NCI-H1092 (cell line): ENCODE measurements at regions not wholly inside any gene's neighbourhood (a gene's known extent, or its start where the extent isn't known, plus 50 kb on each side); places are given as distances from the start of the nearest gene placed in this dataset.
"Not testable (repeated sequence)": the region's sequence is repeated elsewhere in the genome, so short reads cannot be mapped to it uniquely, and the experiment has no call there.

ENCODE experiments used
- DNase-seq: peaks from one replicate; lab custom pipeline; 2025; lab: John Stamatoyannopoulos, UW

DNA sequence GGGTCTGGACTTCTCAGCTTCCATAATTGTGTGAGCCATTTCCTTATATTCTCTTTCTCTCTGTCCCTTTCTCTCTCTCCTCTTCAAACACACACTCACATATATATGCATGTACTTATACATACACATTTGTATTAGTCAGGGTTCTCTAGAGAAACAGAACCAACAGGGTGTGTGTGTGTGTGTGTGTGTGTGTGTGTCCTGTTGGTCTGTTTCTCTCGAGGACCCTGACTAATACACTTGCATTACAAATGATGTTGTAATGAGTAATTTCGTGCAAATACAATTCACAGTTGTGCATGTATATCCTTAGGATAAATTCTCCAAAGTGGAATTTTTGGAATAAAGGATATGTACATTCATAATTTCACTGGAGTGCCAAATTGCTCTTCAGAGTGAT, 115.3 kb downstream of the NPIPB5 start:
- no peak for DNase-seq

GRCh38 chr16:22627043-22627442, 116.4 kb downstream of the NPIPB5 start:
- peak; percentile 11 for DNase-seq

DNA sequence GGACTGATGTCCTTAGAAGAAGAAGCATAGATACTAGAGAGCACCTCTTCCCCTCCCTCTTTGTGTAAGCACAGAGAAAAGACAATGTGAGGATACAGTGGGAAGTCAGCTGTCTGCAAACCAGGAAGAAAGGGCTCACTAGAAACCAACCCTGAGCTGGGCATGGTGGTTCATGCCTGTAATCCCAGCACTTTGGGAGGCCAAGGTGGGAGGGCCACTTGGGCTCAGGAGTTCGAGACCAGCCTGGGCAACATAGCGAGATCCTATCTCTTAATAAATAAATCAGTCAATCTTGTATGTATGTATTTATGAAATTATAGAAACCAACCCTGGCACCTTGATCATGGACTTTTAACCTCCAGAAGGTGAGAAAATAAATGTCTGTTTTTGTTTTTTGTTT, 118.3 kb downstream of the NPIPB5 start:
- no peak for DNase-seq

- no peak for DNase-seq
These were observed 119.6 kb downstream of the NPIPB5 start for GRCh38 chr16:22630242-22630641.

DNA sequence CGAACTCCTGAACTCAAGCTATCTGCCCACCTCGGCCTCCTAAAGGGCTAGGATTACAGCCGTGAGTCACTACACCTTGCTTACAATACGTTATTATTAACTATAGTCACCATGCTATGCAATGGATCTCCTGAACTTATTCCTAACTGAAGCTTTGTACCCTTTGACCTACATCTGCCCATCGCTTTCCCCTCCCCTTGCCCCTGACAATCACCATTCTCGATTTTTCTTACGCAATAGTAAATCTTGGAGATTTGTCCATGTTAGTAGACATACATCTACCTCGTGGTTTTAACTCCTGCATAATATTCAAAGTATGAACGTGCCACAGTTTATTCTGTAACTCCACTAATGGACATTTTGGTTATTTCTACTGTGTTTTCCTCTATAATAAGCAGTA, 120.6 kb downstream of the NPIPB5 start:
- DNase-seq = no peak

- DNase-seq = no peak
These were observed 121.9 kb downstream of the NPIPB5 start for GRCh38 chr16:22632606-22633005.

GRCh38 chr16:22633280-22633679, 122.6 kb downstream of the NPIPB5 start:
- no peak for DNase-seq

DNA sequence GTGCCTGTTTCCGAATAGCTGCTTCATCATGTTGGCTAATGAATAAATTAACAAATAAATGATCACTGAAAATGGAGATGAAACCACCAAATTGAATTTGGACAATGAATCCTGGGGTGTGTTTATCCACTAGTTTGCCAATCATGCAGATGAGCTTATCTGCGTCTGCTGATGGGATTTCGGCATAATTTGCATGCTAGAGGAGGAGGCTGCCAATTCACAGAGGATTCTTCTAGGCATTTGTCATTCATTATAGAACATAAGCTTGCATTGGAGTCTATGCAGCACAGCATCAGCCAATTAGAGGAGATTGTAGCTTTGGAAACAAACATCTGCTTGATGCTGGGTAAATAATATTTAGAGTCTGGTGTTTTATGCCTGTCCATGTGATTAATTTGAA, 123.1 kb downstream of the NPIPB5 start:
- DNase-seq = no peak

GRCh38 chr16:22634954-22635353, 124.3 kb downstream of the NPIPB5 start:
- no peak for DNase-seq

DNA sequence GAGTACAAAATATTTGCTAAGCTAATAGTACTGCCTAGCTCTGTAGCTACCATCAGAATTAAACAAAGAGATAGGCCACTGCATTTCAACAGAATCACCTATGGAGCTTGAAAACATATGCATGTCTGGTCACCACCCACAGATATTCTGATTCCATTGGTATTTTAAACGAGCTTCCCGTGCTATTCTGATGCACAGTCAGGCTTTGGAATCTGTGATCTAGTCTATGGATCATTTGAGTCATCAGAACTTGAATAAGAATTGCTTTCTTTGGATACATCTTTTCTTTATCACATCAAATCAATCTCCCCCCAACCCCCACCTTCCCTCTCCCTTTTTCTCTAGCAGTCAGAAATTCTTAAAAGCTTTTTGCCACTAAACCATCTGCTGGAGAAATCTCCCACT, 124.7 kb downstream of the NPIPB5 start:
- DNase-seq = no peak

DNA sequence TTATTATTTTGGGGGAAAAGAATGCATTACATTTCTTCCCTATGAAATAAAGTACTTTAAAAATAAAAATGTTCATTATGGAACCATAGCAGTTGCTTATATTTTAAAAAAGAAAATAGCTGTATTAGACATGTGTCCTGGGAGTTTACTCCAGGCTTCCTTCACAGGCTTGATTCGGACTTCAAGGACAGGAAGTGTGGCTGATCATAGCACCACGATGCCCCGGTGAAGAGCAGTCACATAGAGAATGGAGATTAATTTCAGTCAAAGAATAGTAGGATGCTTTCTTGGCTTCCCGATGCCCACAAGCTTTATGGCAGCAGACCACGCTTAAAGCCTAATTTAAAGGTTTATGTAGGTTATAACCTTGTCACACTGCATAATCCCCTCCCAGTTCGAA, 125.1 kb downstream of the NPIPB5 start:
- no peak for DNase-seq

DNA sequence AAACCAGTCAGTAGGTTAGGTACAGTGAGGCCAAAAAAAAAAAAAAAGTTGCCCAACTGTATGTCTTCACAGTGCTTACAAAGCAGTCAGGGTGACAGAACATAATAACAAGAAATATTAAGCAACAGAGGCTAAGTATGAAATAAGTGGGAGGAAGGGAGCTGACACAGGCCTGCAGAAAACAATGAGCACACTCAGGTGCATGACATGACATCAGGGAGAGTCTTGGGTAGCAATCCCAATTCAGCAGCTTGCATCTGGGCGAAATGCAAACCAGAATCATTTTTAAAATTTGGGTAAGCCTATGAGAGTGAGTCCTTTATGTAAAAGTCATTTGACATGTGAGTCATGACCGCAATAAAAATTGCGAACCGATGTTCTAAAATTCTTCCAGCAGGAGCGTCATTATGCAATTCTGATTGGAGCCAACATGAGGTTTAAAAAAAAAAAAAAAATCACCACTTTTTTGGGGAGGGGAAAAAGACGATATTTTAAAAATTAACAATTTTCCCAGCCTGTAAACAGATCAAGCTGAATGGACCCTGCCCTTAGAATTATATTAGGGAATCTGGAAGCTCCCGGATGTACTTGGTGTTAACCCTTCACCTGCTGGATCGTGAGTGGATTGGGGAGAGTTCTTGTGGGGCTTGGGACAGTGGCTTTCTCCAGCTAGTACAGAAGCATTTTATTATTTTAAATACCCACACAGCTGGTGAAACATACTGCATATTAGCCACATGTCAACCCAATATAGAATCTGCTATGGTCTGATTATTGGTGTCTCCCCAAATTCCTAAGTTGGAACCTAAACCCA, 127.9 kb downstream of the NPIPB5 start:
- DNase-seq = no peak

- DNase-seq = no peak
These were observed 130.5 kb downstream of the NPIPB5 start for GRCh38 chr16:22641131-22641628.

GRCh38 chr16:22642416-22643088, 131.9 kb downstream of the NPIPB5 start:
- no peak for DNase-seq

DNA sequence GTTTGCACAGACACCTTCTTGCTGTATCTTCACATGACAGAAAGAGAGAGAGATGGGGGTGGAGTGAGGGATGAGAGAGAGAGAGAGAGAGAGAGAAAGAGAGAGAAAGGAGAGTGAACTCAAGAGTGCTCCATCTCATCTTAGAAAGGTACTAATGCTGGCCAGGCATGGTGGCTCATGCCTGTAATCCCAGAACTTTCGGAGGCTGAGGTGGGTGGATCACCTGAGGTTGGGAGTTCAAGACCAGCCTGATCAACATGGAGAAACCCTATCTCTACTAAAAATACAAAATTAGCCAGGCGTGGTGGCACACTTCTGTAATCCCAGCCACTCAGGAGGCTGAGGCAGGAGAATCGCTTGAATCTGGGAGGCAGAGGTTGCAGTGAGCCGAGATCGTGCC, 132.5 kb downstream of the NPIPB5 start:
- DNase-seq = not testable (repeated sequence)

GRCh38 chr16:22643886-22644285, 133.2 kb downstream of the NPIPB5 start:
- DNase-seq = no peak

DNA sequence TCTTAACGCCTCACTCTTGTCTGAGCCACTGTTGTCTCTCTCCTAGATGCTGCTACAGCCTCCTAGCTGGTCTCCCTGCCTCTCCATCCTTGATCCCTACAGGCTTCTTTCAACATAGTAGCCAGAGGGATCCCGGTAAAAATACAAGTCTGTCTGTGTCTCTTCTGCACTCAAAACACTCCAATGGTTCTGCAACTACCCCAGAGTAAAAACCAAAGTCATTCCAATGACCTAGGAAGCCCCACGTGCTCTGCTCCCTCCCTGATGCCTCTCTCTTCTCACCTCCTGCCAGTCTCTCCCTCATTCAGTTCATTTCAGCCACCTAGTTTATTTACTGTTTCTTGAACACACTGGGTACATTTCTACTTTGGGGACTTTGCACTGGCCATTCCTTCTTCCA, 135.2 kb downstream of the NPIPB5 start:
- DNase-seq = no peak

DNA sequence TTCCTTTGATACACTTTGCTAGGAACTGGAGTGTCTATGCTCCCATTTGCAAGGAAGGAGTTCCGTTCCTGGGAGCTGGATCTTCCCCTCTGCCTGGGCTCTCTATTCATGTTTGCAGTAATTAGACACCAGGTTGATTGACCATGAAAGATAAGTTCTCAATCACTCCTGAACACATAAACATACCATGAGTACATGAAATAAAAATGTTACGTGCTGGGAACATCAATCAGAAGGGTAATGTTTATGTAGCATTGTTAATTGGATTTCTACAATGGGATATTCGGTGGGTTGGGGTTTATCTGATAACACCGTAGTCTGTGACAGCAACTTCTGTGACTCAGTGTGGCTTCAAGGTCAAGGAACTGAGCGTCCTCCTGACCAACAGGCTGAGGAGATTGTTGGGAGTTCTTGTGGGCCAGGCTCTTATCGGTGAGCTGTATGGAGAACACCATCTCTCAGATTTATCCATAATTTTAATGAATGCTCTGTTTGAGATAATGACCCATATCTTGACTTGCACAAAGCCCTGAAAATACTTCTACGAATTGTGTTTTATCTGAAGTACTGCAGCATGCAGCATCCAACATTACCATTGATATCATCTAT, 136.4 kb downstream of the NPIPB5 start:
- DNase-seq = no peak

DNA sequence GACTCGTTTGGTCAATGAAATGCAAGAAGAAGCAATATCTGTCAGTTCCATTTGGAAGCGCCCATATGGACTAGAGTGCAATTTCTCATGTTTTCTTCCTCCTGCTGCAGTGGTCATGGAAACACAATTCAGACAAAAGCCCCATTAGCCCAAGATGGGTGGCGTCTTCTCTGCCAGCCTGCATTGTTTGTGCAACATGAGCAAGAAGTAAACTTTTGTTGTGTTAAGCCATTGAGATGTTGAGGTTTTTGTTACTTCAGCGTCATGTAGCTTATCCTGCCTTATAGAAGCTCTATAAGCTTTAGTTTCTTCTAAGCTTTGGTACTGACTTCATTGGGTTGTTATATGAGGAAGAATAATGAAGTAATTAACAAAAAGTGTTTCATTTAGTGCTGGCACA, 137.4 kb downstream of the NPIPB5 start:
- DNase-seq = no peak

DNA sequence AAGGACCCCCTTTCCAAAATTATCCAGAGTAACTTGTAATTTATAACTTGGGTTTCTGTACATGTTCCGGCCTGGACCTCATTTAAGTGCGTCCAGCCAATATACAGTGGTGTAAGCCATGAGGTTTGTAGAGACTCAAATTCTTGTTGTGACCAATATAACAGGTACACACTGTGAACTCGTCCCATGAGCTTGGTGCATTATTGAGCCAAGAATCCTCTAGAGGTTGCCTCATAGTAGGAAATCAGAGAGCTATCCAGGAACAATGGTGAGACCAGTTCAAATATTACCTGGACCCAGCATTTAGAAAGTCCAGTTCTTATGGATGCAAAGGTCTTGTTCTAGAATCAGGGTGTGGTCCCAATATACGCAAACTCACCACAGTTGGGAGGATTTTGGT, 138.2 kb downstream of the NPIPB5 start:
- no peak for DNase-seq

DNA sequence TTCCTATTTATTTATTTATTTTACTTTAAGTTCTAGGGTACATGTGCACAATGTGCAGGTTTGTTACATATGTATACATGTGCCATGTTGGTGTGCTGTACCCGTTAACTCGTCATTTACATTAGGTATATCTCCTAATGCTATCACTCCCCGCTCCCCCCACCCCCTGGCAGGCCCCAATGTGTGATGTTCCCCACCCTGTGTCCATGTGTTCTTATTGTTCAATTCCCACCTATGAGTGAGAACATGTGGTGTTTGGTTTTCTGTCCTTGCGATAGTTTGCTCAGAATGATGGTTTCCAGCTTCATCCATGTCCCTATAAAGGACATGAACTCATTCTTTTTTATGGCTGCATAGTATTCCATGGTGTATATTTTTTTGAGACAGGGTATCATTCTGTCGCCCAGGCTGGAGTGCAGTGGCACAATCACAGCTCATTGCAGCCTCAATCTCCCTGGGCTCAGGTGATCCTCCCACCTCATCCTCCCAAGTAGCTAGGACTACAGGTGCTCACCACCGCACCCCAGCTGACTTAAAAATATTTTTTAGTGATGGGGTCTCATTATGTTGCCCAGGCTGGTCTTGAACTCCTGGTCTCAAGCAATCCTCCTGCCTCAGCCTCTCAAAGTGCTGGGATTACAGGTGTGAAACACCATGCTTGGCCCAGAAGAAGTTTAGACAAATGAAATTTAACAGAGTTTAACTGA, 140.6 kb downstream of the NPIPB5 start:
- DNase-seq = not testable (repeated sequence)

GRCh38 chr16:22652463-22652845, 141.8 kb downstream of the NPIPB5 start:
- no peak for DNase-seq
